Keratinocyte (primary cell): ENCODE measurements at regions not wholly inside any gene's neighbourhood (a gene's known extent, or its start where the extent isn't known, plus 50 kb on each side); places are given as distances from the start of the nearest gene placed in this dataset.

Source experiments
- DNase-seq: peaks from one replicate; pipeline ENCODE4 v3.0.0-alpha.2; 2011; ENCODE audit warnings: low read depth, missing footprints, low spot score
- FAIRE-seq: peaks from 2 replicates; lab custom pipeline; 2011; peaks lifted over from hg19 to GRCh38; lab: Jason Lieb, UNC
- H2AFZ ChIP-seq: 2 replicates; pipeline ENCODE4 v1.6.0; 2012; ENCODE audit warnings: low read length, control low read depth, inconsistent platforms; ENCODE audit not compliant: control insufficient read depth
- H3K27ac ChIP-seq: 2 replicates; pipeline ENCODE4 v1.5.1; 2011; ENCODE audit warnings: low read length; ENCODE audit not compliant: control insufficient read depth, insufficient read depth
- H3K27me3 ChIP-seq: 3 replicates; pipeline ENCODE4 v1.6.0; 2011; ENCODE audit warnings: low read length; ENCODE audit not compliant: control insufficient read depth, insufficient read depth; ENCODE audit errors: extremely low read depth
- H3K36me3 ChIP-seq, 2 experiments: 2 replicates in 1 of 2; 3 replicates in 1 of 2; pipeline ENCODE4 v1.5.1; 2011; ENCODE audit warnings: low read length in 2 of 2, mild to moderate bottlenecking in 1 of 2; ENCODE audit not compliant: control insufficient read depth in 2 of 2, insufficient read depth in 2 of 2; ENCODE audit errors: extremely low read depth in 1 of 2
- H3K4me1 ChIP-seq: 3 replicates; pipeline ENCODE4 v1.5.1; 2011; ENCODE audit warnings: low read length; ENCODE audit not compliant: control insufficient read depth, insufficient read depth; ENCODE audit errors: extremely low read depth
- H3K4me2 ChIP-seq: 3 replicates; pipeline ENCODE4 v1.6.0; 2011; ENCODE audit warnings: low read depth, low read length; ENCODE audit not compliant: control insufficient read depth, insufficient read depth; ENCODE audit errors: extremely low read depth
- H3K4me3 ChIP-seq, 3 experiments: fragments of 200-600 bp in 1 of 3; sonication (generic) in 1 of 3; 2 replicates in 2 of 3; 3 replicates in 1 of 3; pipeline ENCODE4 v1.5.1; 2011 to 2016; ENCODE audit warnings: low read length in 3 of 3, mild to moderate bottlenecking in 3 of 3, control low read depth in 2 of 3, inconsistent platforms in 1 of 3, low read depth in 1 of 3, mixed read lengths in 1 of 3, mixed run types in 1 of 3, moderate library complexity in 1 of 3; ENCODE audit not compliant: control insufficient read depth in 2 of 3, insufficient read depth in 2 of 3; ENCODE audit errors: extremely low read depth in 1 of 3
- H3K79me2 ChIP-seq: 2 replicates; pipeline ENCODE4 v1.6.0; 2012; ENCODE audit warnings: low read length; ENCODE audit not compliant: control insufficient read depth, insufficient read depth
- H3K9ac ChIP-seq: 3 replicates; pipeline ENCODE4 v1.6.0; 2011; ENCODE audit warnings: low read length; ENCODE audit not compliant: control insufficient read depth, insufficient read depth; ENCODE audit errors: extremely low read depth
- H3K9me1 ChIP-seq: 3 replicates; pipeline ENCODE4 v1.6.0; 2011; ENCODE audit warnings: low read length; ENCODE audit not compliant: control insufficient read depth, insufficient read depth; ENCODE audit errors: extremely low read depth
- H3K9me3 ChIP-seq: 2 replicates; pipeline ENCODE4 v1.5.1; 2012; ENCODE audit warnings: low read depth, low read length; ENCODE audit not compliant: control insufficient read depth
- H4K20me1 ChIP-seq: 3 replicates; pipeline ENCODE4 v1.6.0; 2011; ENCODE audit warnings: low read length; ENCODE audit not compliant: control insufficient read depth, insufficient read depth; ENCODE audit errors: extremely low read depth
- EZH2 ChIP-seq: IDR thresholded peaks from one replicate; pipeline ENCODE4 v1.6.1; 2012; ENCODE audit warnings: inconsistent platforms, mild to moderate bottlenecking, low read length, moderate library complexity
- dilution Hi-C: fragments of 300-500 bp; cut with MboI; formaldehyde crosslinking; loops from one replicate; pipeline ENCODE4 v1.7.0; 2020; ENCODE audit warnings: low sequenced_read_pairs; ENCODE audit not compliant: extremely low pct_ligation_motif_present
- TF ChIP-seq, protein P1 (sequence below), 3 experiments: IDR thresholded peaks in 1 of 3; conservative IDR thresholded peaks in 1 of 3; optimal IDR thresholded peaks in 1 of 3; 2 replicates in 2 of 3; 3 replicates in 1 of 3; pipeline versions ENCODE3 to v1.5.1; 2011; ENCODE audit warnings: low read length in 3 of 3, mild to moderate bottlenecking in 3 of 3, moderate library complexity in 2 of 3, control low read depth in 1 of 3, inconsistent platforms in 1 of 3; ENCODE audit not compliant: insufficient read depth in 2 of 3; ENCODE audit errors: extremely low read depth in 1 of 3

DNA sequence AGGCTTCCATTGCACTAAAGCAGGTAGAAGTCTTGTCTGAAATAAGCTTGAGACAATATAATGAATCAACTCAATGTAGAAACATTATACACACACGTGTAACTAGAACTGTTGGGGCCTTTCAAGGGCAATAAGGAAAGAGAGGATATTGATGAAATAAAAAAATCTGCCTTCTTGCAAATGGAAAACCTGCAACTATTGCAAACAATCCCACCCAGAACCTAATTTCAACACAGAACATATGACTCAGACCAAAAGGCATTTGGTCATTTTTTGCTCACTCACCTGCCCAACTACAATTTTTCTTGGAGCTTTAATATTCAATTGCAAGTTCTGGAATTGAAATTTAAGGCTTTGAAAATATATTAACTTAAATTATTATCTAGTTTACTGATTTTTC is 900.1 kb downstream of the TTLL7 start:
- H4K20me1 ChIP-seq, result no peaks in the 10 kb centered on the region
- no peaks in the 10 kb centered on the region for H3K9me3 ChIP-seq
- no peaks in the 10 kb centered on the region for H3K36me3 ChIP-seq
- dilution Hi-C loops, result no loop called here
- H3K4me2 ChIP-seq, result no peak overlapping the region
- no peaks in the 10 kb centered on the region for H3K27me3 ChIP-seq
- no peak overlapping the region for H2AFZ ChIP-seq
- H3K4me1 ChIP-seq, result no peaks in the 10 kb centered on the region
- H3K79me2 ChIP-seq, result no peaks in the 10 kb centered on the region
- DNase-seq (no peak), FAIRE-seq (no peak)
- H3K9me1 ChIP-seq, result no peaks in the 10 kb centered on the region
- no peak for TF ChIP-seq EZH2
- TF ChIP-seq, protein P1, sequence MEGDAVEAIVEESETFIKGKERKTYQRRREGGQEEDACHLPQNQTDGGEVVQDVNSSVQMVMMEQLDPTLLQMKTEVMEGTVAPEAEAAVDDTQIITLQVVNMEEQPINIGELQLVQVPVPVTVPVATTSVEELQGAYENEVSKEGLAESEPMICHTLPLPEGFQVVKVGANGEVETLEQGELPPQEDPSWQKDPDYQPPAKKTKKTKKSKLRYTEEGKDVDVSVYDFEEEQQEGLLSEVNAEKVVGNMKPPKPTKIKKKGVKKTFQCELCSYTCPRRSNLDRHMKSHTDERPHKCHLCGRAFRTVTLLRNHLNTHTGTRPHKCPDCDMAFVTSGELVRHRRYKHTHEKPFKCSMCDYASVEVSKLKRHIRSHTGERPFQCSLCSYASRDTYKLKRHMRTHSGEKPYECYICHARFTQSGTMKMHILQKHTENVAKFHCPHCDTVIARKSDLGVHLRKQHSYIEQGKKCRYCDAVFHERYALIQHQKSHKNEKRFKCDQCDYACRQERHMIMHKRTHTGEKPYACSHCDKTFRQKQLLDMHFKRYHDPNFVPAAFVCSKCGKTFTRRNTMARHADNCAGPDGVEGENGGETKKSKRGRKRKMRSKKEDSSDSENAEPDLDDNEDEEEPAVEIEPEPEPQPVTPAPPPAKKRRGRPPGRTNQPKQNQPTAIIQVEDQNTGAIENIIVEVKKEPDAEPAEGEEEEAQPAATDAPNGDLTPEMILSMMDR (optimal IDR thresholded peaks at IDR 0.05 in 1 of 3, IDR thresholded peaks at IDR 0.05 in 1 of 3, conservative IDR thresholded peaks at IDR 0.05 in 1 of 3; ENCODE audit: extremely low read depth in 1 of 3, insufficient read depth in 2 of 3, low read length in 3 of 3), result no peak
- no peak overlapping the region for H3K9ac ChIP-seq
- no peak overlapping the region for H3K4me3 ChIP-seq
- H3K27ac ChIP-seq, result no peak overlapping the region

DNA sequence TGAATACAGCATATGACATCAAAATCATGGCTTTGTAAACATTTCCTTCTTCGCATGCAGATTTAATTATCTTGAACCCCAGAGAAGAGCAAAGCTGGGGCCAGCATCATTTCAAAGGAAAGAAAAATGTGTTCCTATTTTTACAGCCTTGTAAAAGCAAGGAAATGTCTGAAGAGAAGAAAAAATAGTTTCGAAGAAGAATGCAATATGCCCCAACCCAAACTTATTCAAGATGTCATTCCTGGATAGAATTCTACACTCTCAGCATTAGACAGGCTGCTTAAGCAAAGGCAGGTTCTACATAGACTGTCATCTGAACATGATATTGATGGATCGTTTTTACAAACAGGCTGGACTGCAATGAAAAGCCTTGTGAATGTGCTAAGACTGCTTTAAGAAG is 900.8 kb downstream of the TTLL7 start:
- Histone ChIP-seq H3K79me2 (no peaks in the 10 kb centered on the region), H3K9me1 (no peaks in the 10 kb centered on the region), H3K4me1 (no peaks in the 10 kb centered on the region), H3K4me3 (no peak overlapping the region), H3K9me3 (no peaks in the 10 kb centered on the region), H3K27ac (no peak overlapping the region), H4K20me1 (no peaks in the 10 kb centered on the region), H3K9ac (no peak overlapping the region), H3K36me3 (no peaks in the 10 kb centered on the region), H2AFZ (no peak overlapping the region), H3K4me2 (no peak overlapping the region), H3K27me3 (no peaks in the 10 kb centered on the region)
- dilution Hi-C loops, result no loop called here
- no peak for TF ChIP-seq EZH2
- TF ChIP-seq, protein P1 (optimal IDR thresholded peaks at IDR 0.05 in 1 of 3, IDR thresholded peaks at IDR 0.05 in 1 of 3, conservative IDR thresholded peaks at IDR 0.05 in 1 of 3; ENCODE audit: extremely low read depth in 1 of 3, insufficient read depth in 2 of 3, low read length in 3 of 3), result no peak
- no peak for FAIRE-seq
- DNase-seq, result no peak
